ENCODE measurements at regions not wholly inside any gene's neighbourhood (a gene's known extent, or its start where the extent isn't known, plus 50 kb on each side); places are given as distances from the start of the nearest gene placed in this dataset.

- DNase-seq (ENCODE audit: low spot score) = no peak
Measured at GRCh38 chr7:106808967-106809635, 56.0 kb upstream of the PIK3CG start.

DNA sequence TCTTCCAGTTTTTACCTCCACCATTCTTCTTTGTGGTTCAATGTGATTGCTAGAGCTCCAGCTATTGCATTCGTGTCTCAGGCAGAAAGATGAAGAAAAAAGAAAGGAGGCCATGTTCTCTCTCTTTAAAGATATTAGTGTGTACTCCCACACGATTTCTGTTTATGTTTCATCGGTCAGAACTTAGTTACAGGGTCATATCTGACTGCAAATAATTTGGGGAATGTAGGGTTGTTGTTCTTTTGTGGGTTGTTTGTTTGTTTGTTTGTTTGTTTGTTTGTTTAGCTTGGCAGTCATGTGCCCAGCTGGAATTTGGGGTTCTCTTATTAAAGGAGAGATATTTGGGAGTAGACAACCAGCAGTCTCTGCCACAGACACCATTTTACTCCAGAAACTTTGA lies 53.6 kb upstream of the PIK3CG start:
- DNase-seq (ENCODE audit: low spot score) = no peak

DNA sequence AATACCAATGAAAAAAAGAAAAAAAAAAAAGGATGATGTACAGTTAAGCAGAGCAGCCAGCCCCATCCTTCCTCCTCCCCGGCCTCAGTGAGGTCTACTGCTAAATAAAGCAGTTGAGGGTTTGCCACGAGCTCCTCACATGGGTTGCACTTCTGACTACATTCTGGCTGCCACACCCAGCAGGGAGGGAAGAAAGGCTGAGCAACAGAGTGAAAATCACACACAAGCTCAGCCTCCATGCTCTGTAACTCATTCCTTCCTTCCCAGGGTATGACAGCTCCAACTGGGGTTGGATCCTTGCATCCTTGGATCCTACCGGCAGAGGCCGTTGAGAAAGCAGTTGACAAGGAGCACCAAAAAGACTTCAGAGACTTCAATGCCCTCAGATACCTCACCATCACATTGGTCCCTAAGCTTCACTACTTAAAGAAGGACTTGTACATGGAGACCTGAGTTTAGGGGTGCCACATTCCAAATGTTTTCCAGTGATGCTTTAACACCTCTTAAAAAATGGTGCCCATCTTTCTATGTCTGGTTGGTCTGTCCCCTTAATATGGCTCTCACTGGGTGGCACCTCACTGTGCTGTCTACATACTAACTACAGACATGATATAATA lies 52.9 kb upstream of the PIK3CG start:
- no peak for DNase-seq (ENCODE audit: low spot score)

- DNase-seq (ENCODE audit: low spot score) = no peak
Measured at GRCh38 chr7:106813705-106814305, 51.3 kb upstream of the PIK3CG start.

- no peak for DNase-seq (ENCODE audit: low spot score)
Measured at GRCh38 chr7:106814887-106815286, 50.2 kb upstream of the PIK3CG start.
